Stomach (tissue), 8 donors: ENCODE measurements at regions not wholly inside any gene's neighbourhood (a gene's known extent, or its start where the extent isn't known, plus 50 kb on each side); places are given as distances from the start of the nearest gene placed in this dataset.

Experiments used
- DNase-seq, 2 donors: peaks; one replicate each; pipeline versions ENCODE4 v3.0.0 to v3.0.0-alpha.2; 2013 to 2019
- H3K27ac ChIP-seq, 5 donors: fragments of 200-600 bp in 4 of 5; sonication (generic) in 4 of 5; one replicate each; pipeline ENCODE4 v1.5.1; 2013 to 2019; ENCODE audit warnings: mild to moderate bottlenecking in 1 of 5, moderate library complexity in 1 of 5
- H3K27me3 ChIP-seq, 3 donors: fragments of 200-600 bp; sonication (generic); one replicate each; pipeline ENCODE4 v1.5.1; 2017 to 2019; ENCODE audit warnings: mixed run types in 1 of 3
- H3K36me3 ChIP-seq, 4 donors: fragments of 200-600 bp; sonication (generic); 1 replicate in 3 of 4; 2 replicates in 1 of 4; pipeline ENCODE4 v1.5.1; 2016 to 2019
- H3K4me1 ChIP-seq, 4 donors: fragments of 200-600 bp; sonication (generic); one replicate each; pipeline ENCODE4 v1.5.1; 2016 to 2019
- H3K4me3 ChIP-seq, 4 donors: fragments of 200-600 bp; sonication (generic) in 3 of 4; one replicate each; pipeline ENCODE4 v1.5.1; 2016 to 2019; ENCODE audit warnings: mild to moderate bottlenecking in 1 of 4
- H3K9me3 ChIP-seq, 4 donors: fragments of 200-600 bp; sonication (generic); one replicate each; pipeline ENCODE4 v1.5.1; 2016 to 2019
- EP300 ChIP-seq: sonication (generic); formaldehyde crosslinking; IDR thresholded peaks from one replicate; pipeline ENCODE4 v1.6.1; 2017; ENCODE audit warnings: antibody characterized with exemption
- POLR2A ChIP-seq, 4 donors: fragments of 450-650 bp; IDR thresholded peaks; one replicate each; pipeline ENCODE4 v1.6.1; 2016; ENCODE audit warnings: antibody characterized with exemption in 4 of 4, control low read depth in 2 of 4, mild to moderate bottlenecking in 1 of 4, moderate library complexity in 1 of 4
- POLR2AphosphoS5 ChIP-seq, 3 donors: sonication (generic); formaldehyde crosslinking; IDR thresholded peaks; one replicate each; pipeline ENCODE4 v1.6.1; 2016; ENCODE audit warnings: antibody characterized with exemption in 3 of 3
- WGBS, 5 donors: extraction: QIAGEN DNeasy Blood & Tissue Kit in 3 of 5; methylation state at CpG; one replicate each; pipeline versions ENCODE4 v1.1.5 to v1.1.7; 2013 to 2018; 5-methylcytosine and 5-hydroxymethylcytosine counted together
- intact Hi-C: fragments of 100-400 bp; cut with DNase I; formaldehyde crosslinking; loops from one replicate; pipeline ENCODE4 v1.15.1; 2023; ENCODE audit warnings: low total_unique reads
- TF ChIP-seq, protein P1 (sequence below), 7 experiments: fragments of 450-650 bp in 4 of 7; fragments of 200-600 bp in 3 of 7; sonication (generic) in 3 of 7; IDR thresholded peaks; one replicate each; pipeline ENCODE4 v1.5.1; 2016 to 2019; ENCODE audit warnings: antibody characterized with exemption in 7 of 7, control low read depth in 2 of 7, mild to moderate bottlenecking in 1 of 7
- donor health status: healthy with polysubstance abuse.
- donor health status: Bipolar disorder and iron deficiency.
- donor health status: healthy.

GRCh38 chr2:128493880-128494279 lies 175.2 kb upstream of the HS6ST1 start:
- intact Hi-C loops: no loop called here
- Histone ChIP-seq H3K36me3 (no peaks in the 10 kb centered on the region), H3K27me3 (peaks cover 0 to 18% (median 4%) of the 10 kb centered on the region in 3 donors), H3K9me3 (peaks cover 0 to 9% (median 7%) of the 10 kb centered on the region in 4 donors), H3K27ac (no peak overlapping the region), H3K4me1 (peaks cover 0 to 21% (median 12%) of the 10 kb centered on the region in 4 donors), H3K4me3 (no peak overlapping the region)
- TF ChIP-seq POLR2AphosphoS5 (IDR thresholded peaks at IDR 0.05) (no peak), EP300 (no peak), POLR2A (IDR thresholded peaks at IDR 0.05) (no peak)
- TF ChIP-seq, protein P1, sequence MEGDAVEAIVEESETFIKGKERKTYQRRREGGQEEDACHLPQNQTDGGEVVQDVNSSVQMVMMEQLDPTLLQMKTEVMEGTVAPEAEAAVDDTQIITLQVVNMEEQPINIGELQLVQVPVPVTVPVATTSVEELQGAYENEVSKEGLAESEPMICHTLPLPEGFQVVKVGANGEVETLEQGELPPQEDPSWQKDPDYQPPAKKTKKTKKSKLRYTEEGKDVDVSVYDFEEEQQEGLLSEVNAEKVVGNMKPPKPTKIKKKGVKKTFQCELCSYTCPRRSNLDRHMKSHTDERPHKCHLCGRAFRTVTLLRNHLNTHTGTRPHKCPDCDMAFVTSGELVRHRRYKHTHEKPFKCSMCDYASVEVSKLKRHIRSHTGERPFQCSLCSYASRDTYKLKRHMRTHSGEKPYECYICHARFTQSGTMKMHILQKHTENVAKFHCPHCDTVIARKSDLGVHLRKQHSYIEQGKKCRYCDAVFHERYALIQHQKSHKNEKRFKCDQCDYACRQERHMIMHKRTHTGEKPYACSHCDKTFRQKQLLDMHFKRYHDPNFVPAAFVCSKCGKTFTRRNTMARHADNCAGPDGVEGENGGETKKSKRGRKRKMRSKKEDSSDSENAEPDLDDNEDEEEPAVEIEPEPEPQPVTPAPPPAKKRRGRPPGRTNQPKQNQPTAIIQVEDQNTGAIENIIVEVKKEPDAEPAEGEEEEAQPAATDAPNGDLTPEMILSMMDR (IDR thresholded peaks at IDR 0.05): no peak
- peak in 1 of 2 donors; percentile 16 for DNase-seq
- WGBS, 5 donors: 57 to 79% (median 61%) methylated on average over 15 of the region's 15 CpGs

GRCh38 chr2:128494307-128494639 lies 175.6 kb upstream of the HS6ST1 start:
- intact Hi-C loops: no loop called here
- WGBS, 5 donors: 36 to 61% (median 43%) methylated on average over 8 of the region's 8 CpGs
- TF ChIP-seq POLR2AphosphoS5 (IDR thresholded peaks at IDR 0.05): no peak
- TF ChIP-seq, protein P1 (IDR thresholded peaks at IDR 0.05): no peak
- TF ChIP-seq EP300: no peak
- no peak for TF ChIP-seq POLR2A (IDR thresholded peaks at IDR 0.05)
- DNase-seq: no peak
- Histone ChIP-seq H3K36me3 (no peaks in the 10 kb centered on the region), H3K9me3 (peaks cover 0 to 9% (median 7%) of the 10 kb centered on the region in 4 donors), H3K4me3 (no peak overlapping the region), H3K27ac (no peak overlapping the region), H3K27me3 (peaks cover 0 to 18% (median 4%) of the 10 kb centered on the region in 3 donors), H3K4me1 (peaks cover 0 to 21% (median 12%) of the 10 kb centered on the region in 4 donors)

DNA sequence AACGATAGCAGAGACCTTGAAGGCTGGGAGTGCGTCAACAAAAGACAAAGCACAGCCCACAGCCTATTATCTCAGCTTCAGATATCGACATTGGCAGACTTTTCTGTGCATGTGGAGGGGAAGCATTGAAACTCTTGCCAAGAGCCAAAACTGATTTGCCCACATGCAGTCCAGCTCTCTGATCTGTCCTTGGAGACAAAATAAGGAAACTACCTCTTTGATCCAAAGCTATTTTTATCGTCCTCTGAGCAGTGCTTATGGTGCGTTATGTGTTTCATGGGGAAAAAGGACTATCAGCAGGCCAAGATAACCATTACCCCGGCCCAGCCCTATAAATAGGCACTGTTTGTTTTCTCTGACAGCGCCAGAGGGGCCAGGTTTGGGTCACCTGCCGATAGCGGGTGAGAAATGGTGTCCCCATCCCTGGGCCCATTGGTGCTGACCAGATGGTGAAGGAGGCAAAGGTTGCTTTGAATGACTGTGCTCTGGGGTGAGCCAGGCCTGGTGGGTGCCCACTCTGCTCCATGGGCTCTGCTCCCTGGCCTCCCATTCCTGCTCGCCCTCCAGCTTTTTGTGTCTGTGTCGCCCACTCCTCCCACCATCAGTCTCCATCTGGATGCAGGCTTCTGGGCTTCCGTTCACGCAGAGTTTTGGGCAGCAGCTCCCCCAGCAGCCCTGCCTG lies 176.1 kb upstream of the HS6ST1 start:
- peaks cover 0 to 9% (median 7%) of the 10 kb centered on the region in 4 donors for H3K9me3 ChIP-seq
- TF ChIP-seq, protein P1 (IDR thresholded peaks at IDR 0.05): no peak
- no peak for TF ChIP-seq POLR2AphosphoS5 (IDR thresholded peaks at IDR 0.05)
- H3K4me1 ChIP-seq: peaks cover 0 to 21% (median 12%) of the 10 kb centered on the region in 4 donors
- no peaks in the 10 kb centered on the region for H3K36me3 ChIP-seq
- peak overlapping the region in 2 of 5 donors; percentile 1 to 10 for H3K27ac ChIP-seq
- 40 to 62% (median 48%) methylated on average over 13 of the region's 13 CpGs for WGBS, 5 donors
- DNase-seq: peak; percentile 32 to 70
- no peak overlapping the region for H3K4me3 ChIP-seq
- intact Hi-C loops: no loop called here
- peaks cover 0 to 18% (median 4%) of the 10 kb centered on the region in 3 donors for H3K27me3 ChIP-seq

DNA sequence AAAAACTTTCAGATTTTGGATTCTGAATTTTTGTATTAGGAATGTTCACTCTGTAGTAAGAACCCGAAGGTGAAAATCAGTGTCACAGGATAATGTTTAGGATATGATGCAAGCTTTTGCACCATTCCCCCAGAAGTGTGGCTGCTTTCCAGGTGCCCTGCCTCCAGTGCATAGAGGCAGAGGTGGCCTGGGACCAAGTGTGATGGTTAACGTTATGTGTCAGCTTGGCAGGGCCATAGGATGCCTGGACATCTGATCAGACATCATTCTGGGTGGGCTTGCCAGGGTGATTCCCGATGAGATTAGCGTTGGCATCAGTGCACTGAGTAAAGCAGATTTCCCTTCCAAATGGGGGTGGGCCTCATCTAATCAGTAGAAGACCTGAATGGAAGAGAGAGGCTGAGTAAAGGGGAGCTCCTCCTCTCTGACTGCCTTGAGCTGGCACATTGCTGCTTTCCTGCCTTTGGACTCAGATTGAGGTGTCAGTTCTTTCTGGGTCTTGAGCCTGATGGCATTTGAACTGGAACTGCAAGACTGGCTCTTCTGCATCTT lies 177.4 kb upstream of the HS6ST1 start:
- Histone ChIP-seq H3K27me3 (peaks cover 0 to 18% (median 4%) of the 10 kb centered on the region in 3 donors), H3K4me3 (no peak overlapping the region), H3K4me1 (peaks cover 0 to 21% (median 10%) of the 10 kb centered on the region in 4 donors), H3K27ac (no peak overlapping the region), H3K36me3 (no peaks in the 10 kb centered on the region), H3K9me3 (peaks cover 0 to 9% (median 7%) of the 10 kb centered on the region in 4 donors)
- intact Hi-C loops: no loop called here
- no peak for TF ChIP-seq POLR2AphosphoS5 (IDR thresholded peaks at IDR 0.05)
- TF ChIP-seq EP300: no peak
- TF ChIP-seq, protein P1 (IDR thresholded peaks at IDR 0.05): no peak
- TF ChIP-seq POLR2A (IDR thresholded peaks at IDR 0.05): no peak
- peak in 1 of 2 donors; percentile 9 for DNase-seq
- 82 to 92% (median 87%) methylated on average over 4 of the region's 4 CpGs for WGBS, 5 donors
